Lower lobe of right lung (tissue), 2 donors: ENCODE measurements at regions not wholly inside any gene's neighbourhood (a gene's known extent, or its start where the extent isn't known, plus 50 kb on each side); places are given as distances from the start of the nearest gene placed in this dataset.

Experiments
- ATAC-seq, 2 donors: fragments of 200-7000 bp; cut with Tn5 transposase; one replicate each; pipeline ENCODE4 v1.9.1; 2020 to 2022; ENCODE audit warnings: mild to moderate bottlenecking in 2 of 2, moderate library complexity in 2 of 2
- DNase-seq: peaks from one replicate; pipeline ENCODE4 v3.0.0-alpha.2; 2020
- H3K27ac ChIP-seq: fragments of 200-600 bp; one replicate; pipeline ENCODE4 v1.8.0; 2022
- H3K27me3 ChIP-seq: fragments of 200-600 bp; one replicate; pipeline ENCODE4 v1.8.0; 2022; ENCODE audit warnings: low read depth
- H3K36me3 ChIP-seq: fragments of 200-600 bp; one replicate; pipeline ENCODE4 v1.8.0; 2022; ENCODE audit warnings: mild to moderate bottlenecking
- H3K4me1 ChIP-seq: fragments of 200-600 bp; one replicate; pipeline ENCODE4 v1.8.0; 2022
- H3K4me3 ChIP-seq: fragments of 200-600 bp; one replicate; pipeline ENCODE4 v1.8.0; 2022; ENCODE audit warnings: mild to moderate bottlenecking
- H3K9me3 ChIP-seq: fragments of 200-600 bp; one replicate; pipeline ENCODE4 v1.8.0; 2022
- CTCF ChIP-seq: fragments of 200-600 bp; IDR thresholded peaks from one replicate; pipeline ENCODE4 v1.8.0; 2022; ENCODE audit warnings: antibody characterized with exemption, mild to moderate bottlenecking
- intact Hi-C: fragments of 100-400 bp; cut with DNase I; formaldehyde crosslinking; loops from one replicate; pipeline ENCODE4 v1.11.0; 2022
- donor health status: DM: no; HTN: yes; CAD: no; lungs with severe emphysema.

GRCh38 chr18:60746491-60746890, 373.9 kb upstream of the MC4R start:
- TF ChIP-seq CTCF, result no peak
- Histone ChIP-seq H3K4me3 (no peak overlapping the region), H3K27ac (no peak overlapping the region), H3K36me3 (no peaks in the 10 kb centered on the region), H3K27me3 (no peaks in the 10 kb centered on the region), H3K4me1 (no peaks in the 10 kb centered on the region), H3K9me3 (no peaks in the 10 kb centered on the region)
- ATAC-seq (no peak), DNase-seq (no peak)
- intact Hi-C loops, result no loop called here

GRCh38 chr18:60746919-60747318, 374.3 kb upstream of the MC4R start:
- Histone ChIP-seq H3K36me3 (no peaks in the 10 kb centered on the region), H3K9me3 (no peaks in the 10 kb centered on the region), H3K4me3 (no peak overlapping the region), H3K27ac (no peak overlapping the region), H3K27me3 (no peaks in the 10 kb centered on the region), H3K4me1 (no peaks in the 10 kb centered on the region)
- intact Hi-C loops, result no loop called here
- DNase-seq (no peak), ATAC-seq (no peak)
- TF ChIP-seq CTCF, result no peak

GRCh38 chr18:60753753-60754152, 381.2 kb upstream of the MC4R start:
- Histone ChIP-seq H3K36me3 (no peaks in the 10 kb centered on the region), H3K4me1 (no peaks in the 10 kb centered on the region), H3K27ac (no peak overlapping the region), H3K9me3 (no peaks in the 10 kb centered on the region), H3K4me3 (no peak overlapping the region), H3K27me3 (no peaks in the 10 kb centered on the region)
- TF ChIP-seq CTCF, result no peak
- no peak for DNase-seq
- no peak for ATAC-seq
- intact Hi-C loops, result no loop called here

- no peak for DNase-seq
Measured at GRCh38 chr18:60754413-60755009, 381.9 kb upstream of the MC4R start.

GRCh38 chr18:60755134-60755533, 382.6 kb upstream of the MC4R start:
- no peak for TF ChIP-seq CTCF
- Histone ChIP-seq H3K9me3 (no peaks in the 10 kb centered on the region), H3K36me3 (no peaks in the 10 kb centered on the region), H3K4me3 (no peak overlapping the region), H3K27ac (no peak overlapping the region), H3K4me1 (no peaks in the 10 kb centered on the region), H3K27me3 (no peaks in the 10 kb centered on the region)
- DNase-seq, result no peak
- intact Hi-C loops, result no loop called here
- no peak for ATAC-seq

More at GRCh38 chr18:60754413-60755009, 381.9 kb upstream of the MC4R start:
- TF ChIP-seq CTCF, result no peak
- no peaks in the 10 kb centered on the region for H3K9me3 ChIP-seq
- ATAC-seq, result no peak
- no peaks in the 10 kb centered on the region for H3K4me1 ChIP-seq
- H3K27me3 ChIP-seq, result no peaks in the 10 kb centered on the region
- no peaks in the 10 kb centered on the region for H3K36me3 ChIP-seq
- no peak overlapping the region for H3K27ac ChIP-seq
- no peak overlapping the region for H3K4me3 ChIP-seq
- intact Hi-C loops, result no loop called here
